ENCODE measurements at regions not wholly inside any gene's neighbourhood (a gene's known extent, or its start where the extent isn't known, plus 50 kb on each side); places are given as distances from the start of the nearest gene placed in this dataset.

DNA sequence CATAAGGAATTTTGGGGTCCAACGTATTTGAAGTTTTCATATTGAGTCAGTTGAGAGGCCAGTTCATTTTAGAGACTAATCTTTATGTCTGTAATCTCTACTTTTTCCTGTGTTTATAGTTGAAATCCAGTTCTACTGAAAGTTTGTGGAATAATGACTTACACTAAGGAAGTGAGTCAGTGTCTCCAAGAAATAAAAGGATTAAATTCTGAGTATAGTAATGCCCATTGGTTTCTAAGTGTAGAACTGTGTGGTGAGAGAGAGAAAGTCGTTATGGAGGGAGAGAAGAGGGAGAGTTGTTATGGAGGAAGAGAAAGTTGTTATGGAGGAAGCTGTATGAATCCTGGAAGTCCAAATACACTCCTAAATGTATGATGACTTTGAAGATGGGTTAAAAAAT lies 264.6 kb upstream of the HAND2 start:
- TF ChIP-seq RARB (CRISPR knock-in tag; IDR thresholded peaks at IDR 0.05) (no peak), GLIS3 (CRISPR knock-in tag; IDR thresholded peaks at IDR 0.05) (no peak), ZFP3 (CRISPR knock-in tag; IDR thresholded peaks at IDR 0.05) (no peak), ARNTL (CRISPR knock-in tag; IDR thresholded peaks at IDR 0.05; ENCODE audit: borderline replicate concordance, low read depth) (no peak), ZC3H10 (CRISPR knock-in tag; IDR thresholded peaks at IDR 0.05) (no peak), OSR1 (CRISPR knock-in tag; IDR thresholded peaks at IDR 0.05) (no peak), ZNF8 (CRISPR knock-in tag; IDR thresholded peaks at IDR 0.05) (no peak), CSDC2 (CRISPR knock-in tag; IDR thresholded peaks at IDR 0.05) (no peak), ISL1 (CRISPR knock-in tag; IDR thresholded peaks at IDR 0.05) (no peak), ESRRG (CRISPR knock-in tag; IDR thresholded peaks at IDR 0.05) (no peak), ZFP30 (CRISPR knock-in tag; IDR thresholded peaks at IDR 0.05) (no peak)
- TF ChIP-seq, protein P1, sequence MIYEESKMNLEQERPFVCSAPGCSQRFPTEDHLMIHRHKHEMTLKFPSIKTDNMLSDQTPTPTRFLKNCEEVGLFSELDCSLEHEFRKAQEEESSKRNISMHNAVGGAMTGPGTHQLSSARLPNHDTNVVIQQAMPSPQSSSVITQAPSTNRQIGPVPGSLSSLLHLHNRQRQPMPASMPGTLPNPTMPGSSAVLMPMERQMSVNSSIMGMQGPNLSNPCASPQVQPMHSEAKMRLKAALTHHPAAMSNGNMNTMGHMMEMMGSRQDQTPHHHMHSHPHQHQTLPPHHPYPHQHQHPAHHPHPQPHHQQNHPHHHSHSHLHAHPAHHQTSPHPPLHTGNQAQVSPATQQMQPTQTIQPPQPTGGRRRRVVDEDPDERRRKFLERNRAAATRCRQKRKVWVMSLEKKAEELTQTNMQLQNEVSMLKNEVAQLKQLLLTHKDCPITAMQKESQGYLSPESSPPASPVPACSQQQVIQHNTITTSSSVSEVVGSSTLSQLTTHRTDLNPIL (CRISPR knock-in tag; IDR thresholded peaks at IDR 0.05; ENCODE audit: low read depth): no peak
- TF ChIP-seq, protein P2, sequence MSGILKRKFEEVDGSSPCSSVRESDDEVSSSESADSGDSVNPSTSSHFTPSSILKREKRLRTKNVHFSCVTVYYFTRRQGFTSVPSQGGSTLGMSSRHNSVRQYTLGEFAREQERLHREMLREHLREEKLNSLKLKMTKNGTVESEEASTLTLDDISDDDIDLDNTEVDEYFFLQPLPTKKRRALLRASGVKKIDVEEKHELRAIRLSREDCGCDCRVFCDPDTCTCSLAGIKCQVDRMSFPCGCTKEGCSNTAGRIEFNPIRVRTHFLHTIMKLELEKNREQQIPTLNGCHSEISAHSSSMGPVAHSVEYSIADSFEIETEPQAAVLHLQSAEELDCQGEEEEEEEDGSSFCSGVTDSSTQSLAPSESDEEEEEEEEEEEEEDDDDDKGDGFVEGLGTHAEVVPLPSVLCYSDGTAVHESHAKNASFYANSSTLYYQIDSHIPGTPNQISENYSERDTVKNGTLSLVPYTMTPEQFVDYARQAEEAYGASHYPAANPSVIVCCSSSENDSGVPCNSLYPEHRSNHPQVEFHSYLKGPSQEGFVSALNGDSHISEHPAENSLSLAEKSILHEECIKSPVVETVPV (CRISPR knock-in tag; IDR thresholded peaks at IDR 0.05): no peak
- TF ChIP-seq, protein P3, sequence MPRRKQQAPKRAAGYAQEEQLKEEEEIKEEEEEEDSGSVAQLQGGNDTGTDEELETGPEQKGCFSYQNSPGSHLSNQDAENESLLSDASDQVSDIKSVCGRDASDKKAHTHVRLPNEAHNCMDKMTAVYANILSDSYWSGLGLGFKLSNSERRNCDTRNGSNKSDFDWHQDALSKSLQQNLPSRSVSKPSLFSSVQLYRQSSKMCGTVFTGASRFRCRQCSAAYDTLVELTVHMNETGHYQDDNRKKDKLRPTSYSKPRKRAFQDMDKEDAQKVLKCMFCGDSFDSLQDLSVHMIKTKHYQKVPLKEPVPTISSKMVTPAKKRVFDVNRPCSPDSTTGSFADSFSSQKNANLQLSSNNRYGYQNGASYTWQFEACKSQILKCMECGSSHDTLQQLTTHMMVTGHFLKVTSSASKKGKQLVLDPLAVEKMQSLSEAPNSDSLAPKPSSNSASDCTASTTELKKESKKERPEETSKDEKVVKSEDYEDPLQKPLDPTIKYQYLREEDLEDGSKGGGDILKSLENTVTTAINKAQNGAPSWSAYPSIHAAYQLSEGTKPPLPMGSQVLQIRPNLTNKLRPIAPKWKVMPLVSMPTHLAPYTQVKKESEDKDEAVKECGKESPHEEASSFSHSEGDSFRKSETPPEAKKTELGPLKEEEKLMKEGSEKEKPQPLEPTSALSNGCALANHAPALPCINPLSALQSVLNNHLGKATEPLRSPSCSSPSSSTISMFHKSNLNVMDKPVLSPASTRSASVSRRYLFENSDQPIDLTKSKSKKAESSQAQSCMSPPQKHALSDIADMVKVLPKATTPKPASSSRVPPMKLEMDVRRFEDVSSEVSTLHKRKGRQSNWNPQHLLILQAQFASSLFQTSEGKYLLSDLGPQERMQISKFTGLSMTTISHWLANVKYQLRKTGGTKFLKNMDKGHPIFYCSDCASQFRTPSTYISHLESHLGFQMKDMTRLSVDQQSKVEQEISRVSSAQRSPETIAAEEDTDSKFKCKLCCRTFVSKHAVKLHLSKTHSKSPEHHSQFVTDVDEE (CRISPR knock-in tag; IDR thresholded peaks at IDR 0.05): no peak
- ATAC-seq: peak; percentile 84

DNA sequence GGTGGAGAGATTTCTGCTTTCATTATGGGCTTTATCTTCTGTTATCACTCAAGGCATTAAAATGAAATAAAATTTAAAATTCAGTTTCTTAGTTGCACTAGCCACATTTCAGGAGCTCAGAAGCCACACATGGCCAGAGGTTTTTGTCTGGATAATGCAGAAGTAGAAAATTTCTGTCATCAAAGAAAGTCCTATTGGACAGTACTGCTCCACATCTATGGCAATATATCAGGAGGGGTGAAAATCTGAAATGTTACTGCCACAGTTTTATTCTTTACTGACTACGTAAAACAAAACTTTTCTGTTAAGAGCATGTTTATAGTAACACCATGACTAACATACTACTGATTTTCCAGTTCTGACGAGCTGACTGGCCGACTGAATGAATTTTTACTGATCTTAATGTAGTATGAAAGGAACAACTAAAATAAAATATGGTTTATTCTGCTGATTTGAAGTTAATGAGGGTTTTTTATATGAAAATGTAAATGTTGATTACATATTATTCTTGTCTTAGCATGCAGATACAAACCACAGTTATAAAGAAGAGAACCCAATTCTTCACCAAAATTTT lies 264.0 kb upstream of the HAND2 start:
- ATAC-seq: peak; percentile 58; the same call in 2 of the 3 replicates
- TF ChIP-seq ZNF70 (CRISPR knock-in tag; IDR thresholded peaks at IDR 0.05): 0 out of 2 replicates have a peak, but pooled peaks have one; percentile 22
- no peak for TF ChIP-seq ISL1 (CRISPR knock-in tag; IDR thresholded peaks at IDR 0.05)

DNA sequence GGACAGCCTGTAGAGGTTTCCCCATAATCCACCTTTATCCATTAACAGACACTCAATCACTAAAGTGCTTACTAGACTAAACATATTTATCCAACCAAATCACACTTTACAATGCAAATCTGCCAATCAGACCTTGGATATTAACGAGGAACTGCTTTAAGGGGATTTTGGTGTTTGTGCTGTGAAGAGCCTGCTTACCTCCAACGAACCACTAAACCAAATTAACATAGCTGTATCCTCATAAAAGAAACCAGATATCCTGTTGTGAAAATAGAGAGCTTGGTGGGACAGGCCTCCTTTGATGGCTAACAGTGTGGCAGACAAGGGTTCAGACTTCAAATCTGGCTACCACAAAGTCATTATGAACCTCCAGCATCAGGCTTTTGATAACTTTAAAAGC lies 252.6 kb upstream of the HAND2 start:
- TF ChIP-seq ESRRG (CRISPR knock-in tag; IDR thresholded peaks at IDR 0.05) (no peak), TCF4 (CRISPR knock-in tag; IDR thresholded peaks at IDR 0.05; ENCODE audit: borderline replicate concordance) (no peak), ZNF8 (CRISPR knock-in tag; IDR thresholded peaks at IDR 0.05) (no peak), GLIS3 (CRISPR knock-in tag; IDR thresholded peaks at IDR 0.05) (no peak), ZFP30 (CRISPR knock-in tag; IDR thresholded peaks at IDR 0.05) (no peak), SNAI2 (CRISPR knock-in tag; IDR thresholded peaks at IDR 0.05) (no peak), ISL1 (CRISPR knock-in tag; IDR thresholded peaks at IDR 0.05) (no peak), ZNF70 (CRISPR knock-in tag; IDR thresholded peaks at IDR 0.05) (no peak)
- TF ChIP-seq, protein P3 (CRISPR knock-in tag; IDR thresholded peaks at IDR 0.05): no peak
- TF ChIP-seq, protein P4, sequence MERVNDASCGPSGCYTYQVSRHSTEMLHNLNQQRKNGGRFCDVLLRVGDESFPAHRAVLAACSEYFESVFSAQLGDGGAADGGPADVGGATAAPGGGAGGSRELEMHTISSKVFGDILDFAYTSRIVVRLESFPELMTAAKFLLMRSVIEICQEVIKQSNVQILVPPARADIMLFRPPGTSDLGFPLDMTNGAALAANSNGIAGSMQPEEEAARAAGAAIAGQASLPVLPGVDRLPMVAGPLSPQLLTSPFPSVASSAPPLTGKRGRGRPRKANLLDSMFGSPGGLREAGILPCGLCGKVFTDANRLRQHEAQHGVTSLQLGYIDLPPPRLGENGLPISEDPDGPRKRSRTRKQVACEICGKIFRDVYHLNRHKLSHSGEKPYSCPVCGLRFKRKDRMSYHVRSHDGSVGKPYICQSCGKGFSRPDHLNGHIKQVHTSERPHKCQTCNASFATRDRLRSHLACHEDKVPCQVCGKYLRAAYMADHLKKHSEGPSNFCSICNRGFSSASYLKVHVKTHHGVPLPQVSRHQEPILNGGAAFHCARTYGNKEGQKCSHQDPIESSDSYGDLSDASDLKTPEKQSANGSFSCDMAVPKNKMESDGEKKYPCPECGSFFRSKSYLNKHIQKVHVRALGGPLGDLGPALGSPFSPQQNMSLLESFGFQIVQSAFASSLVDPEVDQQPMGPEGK (CRISPR knock-in tag; IDR thresholded peaks at IDR 0.05; ENCODE audit: borderline replicate concordance): no peak
- TF ChIP-seq, protein P1 (CRISPR knock-in tag; IDR thresholded peaks at IDR 0.05; ENCODE audit: low read depth): no peak
- no peak for ATAC-seq

All from SK-N-SH treated with all-trans-retinoic acid at 6 μM for 48 hours (cell line).